Endodermal cell (in vitro differentiated cells): ENCODE measurements at regions not wholly inside any gene's neighbourhood (a gene's known extent, or its start where the extent isn't known, plus 50 kb on each side); places are given as distances from the start of the nearest gene placed in this dataset.
A peak's percentile ranks its signal among the peaks of the same experiment; 100 is the strongest.
"Not testable (repeated sequence)": the region's sequence is repeated elsewhere in the genome, so short reads cannot be mapped to it uniquely, and the experiment has no call there.

ENCODE experiments used
- DNase-seq: peaks from one replicate; pipeline ENCODE4 v3.0.0-alpha.2; 2017
- H3K27ac ChIP-seq: 2 replicates; pipeline ENCODE4 v1.5.1; 2013; ENCODE audit warnings: mild to moderate bottlenecking, low read depth, low read length, moderate library complexity
- H3K27me3 ChIP-seq: 2 replicates; pipeline ENCODE4 v1.6.1; 2013; ENCODE audit warnings: mild to moderate bottlenecking, low read length, moderate library complexity; ENCODE audit not compliant: insufficient read depth, control insufficient read depth, poor library complexity, severe bottlenecking
- H3K36me3 ChIP-seq: 2 replicates; pipeline ENCODE4 v1.7.0; 2013; ENCODE audit warnings: mild to moderate bottlenecking, low read length, moderate library complexity; ENCODE audit not compliant: control insufficient read depth, insufficient read depth
- H3K4me1 ChIP-seq: one replicate; pipeline ENCODE4 v1.7.0; 2013; ENCODE audit warnings: low read length; ENCODE audit not compliant: control insufficient read depth, insufficient read depth
- H3K4me3 ChIP-seq: 2 replicates; pipeline ENCODE4 v1.5.1; 2013; ENCODE audit warnings: mild to moderate bottlenecking, low read length, moderate library complexity
- H3K9ac ChIP-seq: 2 replicates; pipeline ENCODE4 v1.6.1; 2013; ENCODE audit warnings: mild to moderate bottlenecking, low read length, moderate library complexity; ENCODE audit not compliant: poor library complexity, severe bottlenecking; ENCODE audit errors: extremely low read depth
- H3K9me3 ChIP-seq: 2 replicates; pipeline ENCODE4 v1.6.1; 2013; ENCODE audit warnings: mild to moderate bottlenecking, low read length, moderate library complexity; ENCODE audit not compliant: control insufficient read depth
- H3K27ac Mint-ChIP-seq: 2 replicates; pipeline ENCODE4 v1.8.0; 2020; ENCODE audit warnings: mixed read lengths
- H3K27me3 Mint-ChIP-seq: 2 replicates; pipeline ENCODE4 v1.8.0; 2021; ENCODE audit warnings: mild to moderate bottlenecking, mixed read lengths; ENCODE audit not compliant: insufficient read depth
- H3K36me3 Mint-ChIP-seq: 2 replicates; pipeline ENCODE4 v1.8.0; 2020; ENCODE audit warnings: low read depth, mixed read lengths
- H3K4me1 Mint-ChIP-seq: 2 replicates; pipeline ENCODE4 v1.8.0; 2020; ENCODE audit warnings: mixed read lengths
- H3K4me3 Mint-ChIP-seq: 2 replicates; pipeline ENCODE4 v1.8.0; 2020; ENCODE audit warnings: mild to moderate bottlenecking, moderate library complexity, mixed read lengths
- H3K9me3 Mint-ChIP-seq: 2 replicates; pipeline ENCODE4 v1.8.0; 2020; ENCODE audit warnings: mild to moderate bottlenecking, mixed read lengths
- CTCF ChIP-seq: fragments of 200-600 bp; sonication (generic); conservative IDR thresholded peaks from 2 replicates; pipeline ENCODE4 v1.5.0; 2021; ENCODE audit warnings: antibody characterized with exemption, mild to moderate bottlenecking
- WGBS, 2 experiments: methylation state at CpG; one replicate each; pipeline versions ENCODE4 v1.1.5 to v1.1.7; 2013; ENCODE audit warnings: missing lambda C conversion rate in 2 of 2, mixed read lengths in 1 of 2; ENCODE audit not compliant: insufficient coverage in 1 of 2, insufficient read length in 1 of 2; 5-methylcytosine and 5-hydroxymethylcytosine counted together

- Histone ChIP-seq H3K4me3 (no peak overlapping the region), H3K27me3 (no peaks in the 10 kb centered on the region), H3K9ac (no peak overlapping the region), H3K9me3 (no peaks in the 10 kb centered on the region), H3K36me3 (no peaks in the 10 kb centered on the region), H3K27ac (no peak overlapping the region), H3K4me1 (peaks cover 9% of the 10 kb centered on the region)
- Mint-ChIP-seq H3K27me3 (no peaks in the 10 kb centered on the region), H3K4me3 (no peak overlapping the region), H3K36me3 (no peaks in the 10 kb centered on the region), H3K27ac (no peak overlapping the region), H3K4me1 (peaks cover 36% of the 10 kb centered on the region), H3K9me3 (no peaks in the 10 kb centered on the region)
- WGBS, 2 experiments = 88% methylated on average over 1 of the region's 1 CpG; no CpG with 5 or more reads in 1 of the 2 experiments
- DNase-seq = no peak
- TF ChIP-seq CTCF = no peak
These were observed 506.3 kb upstream of the IMPG1 start for GRCh38 chr6:76578746-76579145.

- H3K9me3 Mint-ChIP-seq = no peaks in the 10 kb centered on the region
- Histone ChIP-seq H3K4me1 (peaks cover 6% of the 10 kb centered on the region), H3K27ac (no peak overlapping the region), H3K4me3 (no peak overlapping the region), H3K9ac (no peak overlapping the region), H3K9me3 (no peaks in the 10 kb centered on the region), H3K27me3 (no peaks in the 10 kb centered on the region), H3K36me3 (no peaks in the 10 kb centered on the region)
- no peak for TF ChIP-seq CTCF
- H3K27me3 Mint-ChIP-seq = no peaks in the 10 kb centered on the region
- peaks cover 21% of the 10 kb centered on the region for H3K4me1 Mint-ChIP-seq
- peak overlapping the region; percentile 16 for H3K27ac Mint-ChIP-seq
- H3K4me3 Mint-ChIP-seq = no peak overlapping the region
- 34 to 36% methylated on average over 3 to 4 of the region's 4 CpGs for WGBS, 2 experiments
- H3K36me3 Mint-ChIP-seq = no peaks in the 10 kb centered on the region
- DNase-seq = no peak
These were observed 502.3 kb upstream of the IMPG1 start for GRCh38 chr6:76574746-76575145.

- Histone ChIP-seq H3K27ac (no peak overlapping the region), H3K27me3 (no peaks in the 10 kb centered on the region), H3K4me3 (no peak overlapping the region), H3K36me3 (peaks cover 4% of the 10 kb centered on the region), H3K9me3 (peaks cover 34% of the 10 kb centered on the region), H3K4me1 (no peaks in the 10 kb centered on the region), H3K9ac (no peak overlapping the region)
- Mint-ChIP-seq H3K4me3 (no peak overlapping the region), H3K27ac (no peak overlapping the region), H3K36me3 (peaks cover 42% of the 10 kb centered on the region), H3K9me3 (peaks cover 45% of the 10 kb centered on the region), H3K4me1 (peaks cover 12% of the 10 kb centered on the region), H3K27me3 (no peaks in the 10 kb centered on the region)
- no peak for DNase-seq
- TF ChIP-seq CTCF = no peak
These were observed 493.5 kb upstream of the IMPG1 start for GRCh38 chr6:76565932-76566331.

- H3K4me3 Mint-ChIP-seq = peak overlapping the region; percentile 55
- H3K27ac ChIP-seq, DNase-seq, H3K36me3 ChIP-seq, H3K4me1 ChIP-seq, H3K27me3 Mint-ChIP-seq, H3K27me3 ChIP-seq: not testable (repeated sequence)
- WGBS, 2 experiments = 28% methylated on average over 3 of the region's 4 CpGs; no CpG with 5 or more reads in 1 of the 2 experiments
- Histone ChIP-seq H3K9ac (peak overlapping the region; percentile 70), H3K9me3 (peaks cover 35% of the 10 kb centered on the region), H3K4me3 (peak overlapping the region; percentile 84)
- H3K27ac Mint-ChIP-seq = peak overlapping the region; percentile 52
- peaks cover 27% of the 10 kb centered on the region for H3K4me1 Mint-ChIP-seq
- H3K36me3 Mint-ChIP-seq = peaks cover 32% of the 10 kb centered on the region
- peaks cover 40% of the 10 kb centered on the region for H3K9me3 Mint-ChIP-seq
These were observed 489.9 kb upstream of the IMPG1 start for GRCh38 chr6:76562371-76562770.

- not testable (repeated sequence) for H3K4me1 ChIP-seq, H3K27me3 Mint-ChIP-seq, H3K27ac ChIP-seq, H3K27me3 ChIP-seq, H3K36me3 ChIP-seq
- peaks cover 24% of the 10 kb centered on the region for H3K9me3 ChIP-seq
- Mint-ChIP-seq H3K4me1 (peaks cover 27% of the 10 kb centered on the region), H3K27ac (peak overlapping the region; percentile 82), H3K36me3 (peaks cover 24% of the 10 kb centered on the region), H3K4me3 (peak overlapping the region; percentile 55), H3K9me3 (peaks cover 28% of the 10 kb centered on the region)
- peak overlapping the region; percentile 70 for H3K9ac ChIP-seq
- 33% methylated on average over 9 of the region's 9 CpGs; no CpG with 5 or more reads in 1 of the 2 experiments for WGBS, 2 experiments
- H3K4me3 ChIP-seq = peak overlapping the region; percentile 84
- peak; percentile 59 for DNase-seq
These were observed 488.6 kb upstream of the IMPG1 start for GRCh38 chr6:76560851-76561755.
